ENCODE measurements at regions not wholly inside any gene's neighbourhood (a gene's known extent, or its start where the extent isn't known, plus 50 kb on each side); places are given as distances from the start of the nearest gene placed in this dataset.

- DNase-seq, result no peak
These were observed 462.9 kb upstream of the ZFHX3 start for GRCh38 chr16:73510852-73511251.

- no peak for DNase-seq
These were observed 458.7 kb upstream of the ZFHX3 start for GRCh38 chr16:73506568-73507056.

- no peak for DNase-seq
These were observed 457.6 kb upstream of the ZFHX3 start for GRCh38 chr16:73505577-73505976.

- no peak for DNase-seq
These were observed 457.0 kb upstream of the ZFHX3 start for GRCh38 chr16:73504591-73505575.

GRCh38 chr16:73503093-73503492, 455.2 kb upstream of the ZFHX3 start:
- DNase-seq, result no peak

DNA sequence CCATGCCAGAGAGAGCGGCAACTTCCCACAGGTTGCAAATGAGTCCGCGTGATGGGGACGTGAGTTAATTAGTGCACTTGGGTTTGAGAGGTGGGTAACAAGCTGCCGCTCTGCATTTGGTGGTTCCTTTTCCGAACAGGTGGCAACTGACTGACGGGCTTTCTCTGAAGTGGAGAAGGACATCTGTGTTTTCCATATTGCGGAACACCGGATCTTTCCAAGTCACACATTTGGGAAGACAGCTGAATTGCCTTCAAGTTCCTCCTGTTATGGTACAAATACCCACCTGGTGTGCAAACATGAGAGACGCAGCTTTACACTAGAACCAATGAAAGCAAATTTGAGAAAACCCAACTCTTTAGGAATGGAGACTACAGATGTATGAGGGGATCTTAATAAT, 451.3 kb upstream of the ZFHX3 start:
- no peak for DNase-seq

DNA sequence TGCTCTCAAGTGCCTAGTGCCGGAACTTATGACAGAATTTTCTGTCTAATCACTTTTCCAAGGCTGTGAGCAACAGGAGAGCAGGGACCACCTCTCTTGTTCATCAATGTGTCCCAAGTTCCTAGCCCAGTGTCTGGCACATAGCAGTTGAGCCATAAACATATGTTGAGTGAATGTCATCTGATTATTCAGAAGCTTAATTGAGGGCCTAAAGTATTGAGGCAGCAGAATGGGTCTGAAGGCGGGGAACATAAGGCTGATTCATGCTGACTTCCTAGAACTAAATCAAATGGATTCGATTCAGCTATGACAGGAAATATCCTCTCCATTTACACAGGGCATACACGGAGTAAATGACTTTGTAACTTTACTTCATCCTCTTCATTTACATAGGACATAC, 438.0 kb upstream of the ZFHX3 start:
- DNase-seq, result no peak

DNA sequence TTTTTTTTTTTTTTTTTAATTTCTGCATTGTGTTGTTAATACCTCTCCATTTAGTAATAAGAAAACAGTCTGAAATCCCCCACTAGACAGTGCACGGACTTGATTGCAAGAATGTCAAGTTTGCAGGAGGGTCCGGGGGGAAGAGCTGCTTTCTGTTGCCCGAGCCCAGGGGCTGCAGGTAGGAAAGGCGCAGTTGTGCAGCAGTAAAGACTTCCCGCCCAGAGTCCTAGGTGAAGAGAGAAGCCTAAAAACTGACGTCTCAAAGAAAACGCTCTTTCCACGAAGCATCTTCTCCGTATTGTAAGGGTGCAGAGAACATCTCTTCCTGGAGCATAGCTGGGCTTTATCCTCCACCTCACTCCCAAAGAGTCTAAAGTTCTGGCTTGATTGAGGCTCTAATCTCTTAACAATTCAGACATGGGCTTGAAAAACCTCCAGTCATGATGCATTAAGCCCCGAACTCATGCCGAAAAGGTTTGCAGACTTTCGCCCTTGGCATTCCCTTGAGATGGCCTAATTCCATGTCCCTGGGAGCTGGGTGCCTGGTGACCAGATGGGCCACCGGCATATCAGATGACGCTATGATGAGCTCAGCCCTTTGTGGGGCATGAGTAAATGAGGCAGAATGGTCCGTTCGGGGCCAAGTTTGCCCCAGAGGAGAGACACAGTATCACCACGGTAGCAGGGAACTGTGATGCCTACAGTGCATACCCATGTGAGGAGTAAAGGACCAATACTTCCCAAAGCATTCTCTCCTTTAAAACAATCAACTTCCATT, 436.2 kb upstream of the ZFHX3 start:
- DNase-seq, result no peak

GRCh38 chr16:73483076-73483791, 435.3 kb upstream of the ZFHX3 start:
- no peak for DNase-seq

DNA sequence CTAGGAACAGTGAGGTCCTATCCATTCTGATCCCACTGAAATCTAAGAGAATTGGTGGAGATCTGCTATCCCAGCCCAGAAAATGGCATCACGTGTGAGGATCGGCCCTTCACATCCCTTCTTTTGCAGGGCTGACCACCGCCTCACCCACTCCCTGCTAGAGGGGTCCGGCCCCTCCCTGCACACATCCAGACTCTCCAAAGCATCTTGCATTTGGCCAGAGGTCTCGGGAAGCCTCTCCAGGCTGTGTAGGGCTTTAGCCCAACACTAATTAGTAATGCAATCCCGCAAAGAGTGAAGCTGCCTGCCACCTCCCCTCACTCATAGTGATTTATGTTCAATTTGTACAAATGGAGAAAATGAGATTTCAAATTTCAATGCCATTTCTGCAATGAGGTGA, 434.4 kb upstream of the ZFHX3 start:
- peak; percentile 28 for DNase-seq

- DNase-seq, result no peak
These were observed 432.5 kb upstream of the ZFHX3 start for GRCh38 chr16:73480381-73480780.

- DNase-seq, result no peak
These were observed 425.8 kb upstream of the ZFHX3 start for GRCh38 chr16:73473713-73474112.

GRCh38 chr16:73464834-73465233, 416.9 kb upstream of the ZFHX3 start:
- no peak for DNase-seq

DNA sequence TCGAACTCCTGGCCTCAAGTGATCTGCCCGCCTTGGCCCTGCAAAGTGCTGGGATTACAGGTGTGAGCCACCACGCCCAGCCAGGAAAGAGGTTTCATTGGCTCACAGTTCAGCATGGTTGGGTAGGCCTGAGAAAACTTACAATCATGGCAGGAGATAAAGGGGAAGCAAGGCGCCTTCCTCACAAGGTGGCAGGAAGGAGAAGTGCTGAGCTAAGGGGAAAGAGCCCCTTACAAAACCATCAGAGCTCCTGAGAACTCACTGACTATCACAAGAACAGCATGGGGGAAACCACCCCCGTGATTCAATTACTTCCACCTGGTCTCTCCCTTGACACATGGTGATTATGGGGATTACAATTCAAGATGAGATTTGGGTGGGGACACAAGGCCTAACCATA, 411.7 kb upstream of the ZFHX3 start:
- DNase-seq, result no peak

- no peak for DNase-seq
These were observed 409.9 kb upstream of the ZFHX3 start for GRCh38 chr16:73457851-73458250.

GRCh38 chr16:73448970-73449369, 401.0 kb upstream of the ZFHX3 start:
- DNase-seq, result no peak

DNA sequence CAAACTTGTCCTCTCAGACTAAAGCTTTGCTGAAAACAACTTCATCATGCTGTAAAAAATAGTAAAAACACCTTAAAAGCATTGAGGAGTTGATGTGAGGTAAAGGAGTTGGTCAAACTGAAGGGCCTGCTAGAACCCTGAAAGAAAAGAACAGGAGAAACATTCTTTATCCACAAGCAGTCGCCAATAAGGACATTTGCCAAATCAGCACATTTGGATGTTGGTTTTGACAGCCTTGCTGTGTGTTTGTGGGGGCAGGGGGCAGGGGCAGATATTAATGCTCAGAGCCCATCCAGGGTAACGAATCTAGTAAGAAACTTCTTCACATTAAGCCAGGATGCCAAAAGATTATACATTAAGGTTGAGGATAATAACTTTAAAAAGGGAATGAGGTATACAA, 399.9 kb upstream of the ZFHX3 start:
- no peak for DNase-seq

DNA sequence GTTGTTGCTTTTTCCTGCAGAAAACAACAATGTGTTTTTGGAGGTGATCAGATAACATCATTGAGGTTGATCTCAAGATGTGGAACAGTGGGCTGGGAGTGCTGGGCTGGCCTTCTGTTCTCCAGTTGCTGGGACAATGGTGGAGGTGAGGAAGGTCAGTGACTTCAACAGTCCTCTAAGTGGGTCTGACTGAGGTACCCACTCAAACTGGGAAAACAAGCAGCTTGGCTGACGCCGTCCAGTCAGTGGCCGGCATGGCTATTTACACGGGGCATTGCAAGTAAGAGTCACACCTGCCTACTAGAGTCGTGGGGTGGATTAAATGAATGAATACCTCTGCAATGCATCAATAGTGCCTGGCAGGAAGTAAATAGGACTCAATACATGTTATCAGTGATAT, 386.7 kb upstream of the ZFHX3 start:
- DNase-seq, result no peak

DNA sequence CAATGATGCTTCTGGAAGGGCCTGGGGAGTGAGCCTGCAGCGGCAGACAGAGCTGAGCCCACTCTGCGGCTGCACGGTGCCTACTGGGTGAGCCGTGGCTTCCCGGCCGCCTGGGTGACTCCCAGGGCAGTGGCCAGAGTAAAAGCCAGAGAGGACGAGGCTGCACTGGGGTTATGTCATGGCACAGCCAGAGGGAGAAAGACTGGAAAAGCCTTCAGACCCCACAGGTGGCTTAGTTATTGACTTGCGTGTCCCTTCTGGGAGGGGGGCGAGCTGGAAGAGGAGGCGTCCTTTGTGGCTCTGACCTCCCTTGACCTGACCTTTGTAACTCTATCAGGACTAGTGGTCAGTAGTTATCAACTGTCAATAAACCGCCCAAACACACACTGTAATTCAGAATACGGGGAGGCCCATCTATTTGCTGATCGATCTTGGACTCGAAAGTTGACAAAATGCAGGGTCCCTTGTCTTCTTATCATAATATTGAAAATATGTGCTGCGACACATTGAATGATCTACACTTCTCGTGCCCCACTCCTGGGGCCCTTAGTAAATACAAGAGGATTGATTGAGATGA, 385.9 kb upstream of the ZFHX3 start:
- DNase-seq, result no peak

GRCh38 chr16:73432850-73433730, 385.2 kb upstream of the ZFHX3 start:
- peak; percentile 84 for DNase-seq

DNA sequence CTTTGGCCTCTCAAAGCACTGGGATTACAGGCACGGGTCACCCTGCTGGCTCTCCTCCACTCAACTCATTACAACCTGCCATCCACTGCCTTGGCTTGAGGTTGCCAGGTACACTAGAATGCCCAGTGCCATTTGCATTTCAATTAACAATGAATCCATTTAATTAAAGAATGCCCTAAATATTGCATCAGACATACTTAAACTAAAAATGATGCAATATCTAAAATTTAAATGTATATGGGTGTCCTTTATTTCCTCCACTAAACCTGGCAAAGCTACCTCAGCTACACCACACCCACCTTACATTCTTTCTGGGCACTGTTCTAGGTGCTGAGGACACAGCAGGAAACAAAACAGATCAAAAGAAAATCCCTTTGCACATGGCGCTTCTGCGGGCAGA, 382.2 kb upstream of the ZFHX3 start:
- no peak for DNase-seq

- no peak for DNase-seq
These were observed 380.2 kb upstream of the ZFHX3 start for GRCh38 chr16:73428121-73428520.

Measured in NCI-H1436 (cell line).